ENCODE measurements at regions not wholly inside any gene's neighbourhood (a gene's known extent, or its start where the extent isn't known, plus 50 kb on each side); places are given as distances from the start of the nearest gene placed in this dataset.

DNA sequence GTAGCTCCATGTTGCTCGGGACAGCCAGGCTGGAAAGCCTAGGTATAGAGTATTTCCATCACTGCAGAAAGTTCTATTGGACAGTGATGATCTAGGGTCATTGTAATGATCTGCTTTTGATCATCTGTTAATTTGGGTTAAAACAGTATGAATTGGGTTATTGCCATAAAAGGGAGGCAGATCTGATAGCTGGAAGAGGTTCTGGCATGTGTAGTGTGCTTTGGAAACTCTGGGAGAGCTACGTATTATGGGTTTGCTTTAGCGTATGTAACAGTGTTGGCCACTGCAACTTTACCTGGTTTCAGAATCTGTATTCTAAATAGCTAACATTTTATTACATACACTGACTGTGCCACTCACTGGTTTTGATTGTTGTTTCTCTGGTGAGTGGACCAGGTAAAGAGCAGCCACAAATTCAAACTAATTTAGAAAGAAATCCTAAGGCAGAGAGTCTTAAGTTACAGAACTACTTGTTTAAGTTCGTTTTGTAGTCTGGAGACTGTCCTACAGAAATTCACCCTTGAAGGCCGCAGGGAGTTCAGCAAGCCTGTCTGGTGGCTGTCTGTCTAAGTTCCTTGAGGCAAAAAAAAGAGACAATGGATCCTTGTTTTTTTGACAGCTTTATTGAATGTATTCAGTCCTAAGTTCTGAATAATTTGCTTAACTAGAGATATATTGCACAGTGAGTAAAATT, 300.3 kb downstream of the PRL start:
- DNase-seq = no peak
- intact Hi-C loops (cut with DNase I, micrococcal nuclease) = no loop called here

DNA sequence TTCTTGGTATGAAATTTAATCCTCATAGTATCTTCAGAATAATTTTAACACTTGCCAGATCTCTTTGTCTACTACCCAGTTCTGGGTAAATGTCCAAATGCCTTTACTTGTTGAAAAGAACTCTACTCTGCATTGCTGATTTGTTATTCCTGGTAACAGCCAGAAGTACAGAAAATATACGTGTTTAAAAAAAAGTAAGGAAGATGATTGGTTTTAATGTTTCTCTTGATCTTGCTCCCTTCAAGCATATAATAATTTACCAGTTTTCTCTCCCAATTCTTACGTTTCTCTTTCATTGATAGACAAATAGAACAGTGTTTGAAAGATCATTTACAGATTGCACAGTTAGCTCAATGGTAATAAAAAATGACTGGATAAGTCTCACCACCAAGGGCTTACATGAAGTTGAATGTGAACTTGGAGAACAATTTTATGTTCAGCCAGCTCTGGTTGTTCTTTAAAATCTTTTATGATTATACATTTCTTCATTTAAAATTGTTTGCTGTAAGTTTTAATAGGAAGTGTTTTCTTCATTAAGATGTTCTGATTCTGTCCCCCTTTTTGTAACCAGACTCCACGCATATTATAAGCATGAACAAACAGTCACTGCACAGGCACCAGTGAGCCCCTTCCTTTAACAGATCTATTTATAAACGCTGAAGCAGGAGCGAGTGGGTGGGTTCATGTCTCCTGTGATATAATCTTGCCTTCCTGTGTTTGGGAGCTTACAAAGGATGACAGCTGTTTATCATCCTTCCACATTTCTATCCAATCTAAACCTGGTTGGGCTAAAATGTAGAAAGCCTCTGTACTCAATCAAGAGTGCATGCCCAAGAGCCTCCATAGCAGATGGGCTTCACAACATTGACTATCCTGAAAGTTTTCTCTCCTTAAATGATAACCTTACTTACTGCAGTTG, 299.5 kb downstream of the PRL start:
- TF ChIP-seq, protein P1, sequence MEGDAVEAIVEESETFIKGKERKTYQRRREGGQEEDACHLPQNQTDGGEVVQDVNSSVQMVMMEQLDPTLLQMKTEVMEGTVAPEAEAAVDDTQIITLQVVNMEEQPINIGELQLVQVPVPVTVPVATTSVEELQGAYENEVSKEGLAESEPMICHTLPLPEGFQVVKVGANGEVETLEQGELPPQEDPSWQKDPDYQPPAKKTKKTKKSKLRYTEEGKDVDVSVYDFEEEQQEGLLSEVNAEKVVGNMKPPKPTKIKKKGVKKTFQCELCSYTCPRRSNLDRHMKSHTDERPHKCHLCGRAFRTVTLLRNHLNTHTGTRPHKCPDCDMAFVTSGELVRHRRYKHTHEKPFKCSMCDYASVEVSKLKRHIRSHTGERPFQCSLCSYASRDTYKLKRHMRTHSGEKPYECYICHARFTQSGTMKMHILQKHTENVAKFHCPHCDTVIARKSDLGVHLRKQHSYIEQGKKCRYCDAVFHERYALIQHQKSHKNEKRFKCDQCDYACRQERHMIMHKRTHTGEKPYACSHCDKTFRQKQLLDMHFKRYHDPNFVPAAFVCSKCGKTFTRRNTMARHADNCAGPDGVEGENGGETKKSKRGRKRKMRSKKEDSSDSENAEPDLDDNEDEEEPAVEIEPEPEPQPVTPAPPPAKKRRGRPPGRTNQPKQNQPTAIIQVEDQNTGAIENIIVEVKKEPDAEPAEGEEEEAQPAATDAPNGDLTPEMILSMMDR (IDR thresholded peaks at IDR 0.05) = no peak
- H3K4me1 ChIP-seq (ENCODE audit: low read depth) = no peaks in the 10 kb centered on the region
- no peak for ATAC-seq
- H3K4me3 ChIP-seq = no peak overlapping the region
- no peaks in the 10 kb centered on the region for H3K36me3 ChIP-seq (ENCODE audit: low read depth)
- DNase-seq = no peak
- H3K9me3 ChIP-seq = no peaks in the 10 kb centered on the region
- intact Hi-C loops (cut with DNase I, micrococcal nuclease) = no loop called here

More for the DNA sequence above, 300.3 kb downstream of the PRL start:
- H3K36me3 ChIP-seq (ENCODE audit: low read depth) = no peaks in the 10 kb centered on the region
- no peaks in the 10 kb centered on the region for H3K9me3 ChIP-seq
- no peak overlapping the region for H3K4me3 ChIP-seq
- TF ChIP-seq, protein P1 (IDR thresholded peaks at IDR 0.05) = no peak
- ATAC-seq = no peak
- H3K4me1 ChIP-seq (ENCODE audit: low read depth) = no peaks in the 10 kb centered on the region

DNA sequence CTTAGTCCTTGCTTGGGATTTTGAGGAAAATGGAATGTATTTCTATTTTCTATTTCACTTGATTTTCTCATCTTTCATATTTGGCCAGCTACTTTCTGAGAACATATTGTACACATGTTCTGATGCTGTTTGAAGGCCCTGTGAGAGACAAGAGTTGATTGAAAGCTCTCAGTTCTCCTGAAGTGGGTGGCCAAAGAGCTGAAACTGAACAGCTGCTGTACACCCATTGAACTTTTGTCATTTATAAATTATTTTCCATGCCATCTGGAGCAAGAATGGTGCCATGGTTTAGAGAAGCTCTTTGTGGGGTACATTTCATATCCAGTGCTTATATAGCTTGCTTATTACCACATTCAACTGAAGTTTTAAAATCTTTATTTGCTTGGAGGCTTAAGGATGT, 298.3 kb downstream of the PRL start:
- H3K4me3 ChIP-seq = no peak overlapping the region
- no peaks in the 10 kb centered on the region for H3K36me3 ChIP-seq (ENCODE audit: low read depth)
- H3K9me3 ChIP-seq = no peaks in the 10 kb centered on the region
- DNase-seq (no peak), ATAC-seq (no peak)
- TF ChIP-seq, protein P1 (IDR thresholded peaks at IDR 0.05) = no peak
- intact Hi-C loops (cut with DNase I, micrococcal nuclease) = no loop called here
- no peaks in the 10 kb centered on the region for H3K4me1 ChIP-seq (ENCODE audit: low read depth)

DNA sequence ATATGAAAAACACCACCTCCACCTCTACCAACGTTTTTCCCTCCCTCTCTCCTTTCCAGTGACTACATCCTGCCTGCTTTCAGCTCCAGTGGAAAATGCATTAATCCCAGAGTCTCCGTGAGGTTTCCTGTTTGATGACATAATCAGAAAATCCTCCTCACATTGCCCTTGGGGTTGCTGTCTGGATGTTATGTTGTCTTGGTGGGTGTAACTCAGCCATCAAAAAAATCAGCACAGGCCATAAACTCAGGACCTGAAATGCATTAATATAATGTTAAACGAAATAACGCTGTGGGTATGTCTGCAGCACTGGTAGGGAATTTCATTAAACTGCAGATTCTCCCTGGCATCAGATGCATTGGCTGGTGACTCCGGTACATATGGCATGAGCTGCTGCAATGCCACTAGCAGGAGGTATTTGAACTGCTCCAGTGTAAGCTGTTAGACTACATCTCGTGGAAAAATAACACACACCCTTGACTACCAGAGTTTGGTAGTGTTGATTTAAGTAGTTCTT, 297.8 kb downstream of the PRL start:
- no peaks in the 10 kb centered on the region for H3K36me3 ChIP-seq (ENCODE audit: low read depth)
- H3K4me1 ChIP-seq (ENCODE audit: low read depth) = no peaks in the 10 kb centered on the region
- TF ChIP-seq, protein P1 (IDR thresholded peaks at IDR 0.05) = no peak
- intact Hi-C loops (cut with DNase I, micrococcal nuclease) = no loop called here
- no peaks in the 10 kb centered on the region for H3K9me3 ChIP-seq
- no peak for DNase-seq
- H3K4me3 ChIP-seq = no peak overlapping the region
- ATAC-seq = no peak

DNA sequence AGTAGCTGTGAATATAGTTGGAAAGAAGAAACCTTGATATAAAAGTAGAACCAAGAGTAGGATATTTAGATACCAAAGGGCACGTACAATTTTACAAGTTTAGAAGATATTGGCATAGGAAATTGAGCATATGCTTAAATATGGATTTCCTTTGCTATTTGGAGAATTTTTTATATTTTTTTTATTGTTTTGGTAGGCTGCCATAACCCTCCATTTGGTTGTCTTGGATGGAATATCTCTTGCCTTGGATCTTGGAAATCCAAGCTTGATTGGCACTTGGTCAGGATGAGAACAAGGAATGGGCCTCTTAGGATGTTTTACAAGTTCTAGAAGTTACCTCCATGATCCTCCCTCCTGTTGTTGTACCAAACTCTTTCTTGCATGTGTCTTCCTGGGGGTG, 297.1 kb downstream of the PRL start:
- no peaks in the 10 kb centered on the region for H3K36me3 ChIP-seq (ENCODE audit: low read depth)
- no peaks in the 10 kb centered on the region for H3K4me1 ChIP-seq (ENCODE audit: low read depth)
- intact Hi-C loops (cut with DNase I, micrococcal nuclease) = no loop called here
- no peaks in the 10 kb centered on the region for H3K9me3 ChIP-seq
- ATAC-seq (no peak), DNase-seq (no peak)
- no peak overlapping the region for H3K4me3 ChIP-seq
- TF ChIP-seq, protein P1 (IDR thresholded peaks at IDR 0.05) = no peak
